GM06990 (cell line): ENCODE measurements at regions not wholly inside any gene's neighbourhood (a gene's known extent, or its start where the extent isn't known, plus 50 kb on each side); places are given as distances from the start of the nearest gene placed in this dataset.

Source experiments
- DNase-seq: peaks from one replicate; pipeline ENCODE4 v3.0.0-alpha.2; 2011; ENCODE audit not compliant: insufficient read length; ENCODE audit errors: extremely low read depth
- H3K27me3 ChIP-seq: replicated peaks from 2 replicates; pipeline ENCODE4 v1.6.0; 2011; ENCODE audit warnings: low read length; ENCODE audit not compliant: control insufficient read depth, insufficient read depth
- H3K36me3 ChIP-seq: 2 replicates; pipeline ENCODE4 v1.5.1; 2011; ENCODE audit warnings: low read length; ENCODE audit not compliant: control insufficient read depth, insufficient read depth
- H3K4me3 ChIP-seq: replicated peaks from 2 replicates; pipeline ENCODE4 v1.5.1; 2011; ENCODE audit warnings: low read depth, mild to moderate bottlenecking, control low read depth, low read length
- TF ChIP-seq, protein P1 (sequence below): IDR thresholded peaks from 2 replicates; pipeline ENCODE4 v1.5.1; 2011; ENCODE audit warnings: low read length, control low read depth, mild to moderate bottlenecking, inconsistent platforms; ENCODE audit not compliant: insufficient read depth, poor library complexity, severe bottlenecking

DNA sequence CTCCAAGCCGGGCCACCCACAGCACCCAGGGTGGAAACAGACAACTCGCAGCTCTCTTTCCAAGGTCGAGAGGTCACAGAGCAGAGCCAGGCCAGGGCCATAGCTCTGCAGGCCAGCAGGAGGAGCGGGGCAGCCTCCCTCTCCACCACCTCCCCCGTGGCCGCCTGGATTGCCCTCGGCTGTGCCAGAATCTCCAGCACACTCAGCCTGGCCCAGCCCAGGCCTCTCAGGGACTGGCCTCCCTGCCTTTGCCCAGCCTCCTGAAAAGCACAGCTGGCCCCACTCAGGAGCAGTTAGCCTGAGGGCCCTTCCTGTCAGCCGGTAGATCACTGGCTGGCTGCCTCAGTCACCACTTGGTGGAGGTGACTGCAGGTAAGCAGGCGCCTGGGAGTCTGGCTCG, 85.8 kb upstream of the SEC14L1 start:
- Histone ChIP-seq H3K4me3 (no peak overlapping the region), H3K36me3 (no peaks in the 10 kb centered on the region), H3K27me3 (no peaks in the 10 kb centered on the region; the same call in 1 of the 2 replicates)
- no peak for DNase-seq
- TF ChIP-seq, protein P1, sequence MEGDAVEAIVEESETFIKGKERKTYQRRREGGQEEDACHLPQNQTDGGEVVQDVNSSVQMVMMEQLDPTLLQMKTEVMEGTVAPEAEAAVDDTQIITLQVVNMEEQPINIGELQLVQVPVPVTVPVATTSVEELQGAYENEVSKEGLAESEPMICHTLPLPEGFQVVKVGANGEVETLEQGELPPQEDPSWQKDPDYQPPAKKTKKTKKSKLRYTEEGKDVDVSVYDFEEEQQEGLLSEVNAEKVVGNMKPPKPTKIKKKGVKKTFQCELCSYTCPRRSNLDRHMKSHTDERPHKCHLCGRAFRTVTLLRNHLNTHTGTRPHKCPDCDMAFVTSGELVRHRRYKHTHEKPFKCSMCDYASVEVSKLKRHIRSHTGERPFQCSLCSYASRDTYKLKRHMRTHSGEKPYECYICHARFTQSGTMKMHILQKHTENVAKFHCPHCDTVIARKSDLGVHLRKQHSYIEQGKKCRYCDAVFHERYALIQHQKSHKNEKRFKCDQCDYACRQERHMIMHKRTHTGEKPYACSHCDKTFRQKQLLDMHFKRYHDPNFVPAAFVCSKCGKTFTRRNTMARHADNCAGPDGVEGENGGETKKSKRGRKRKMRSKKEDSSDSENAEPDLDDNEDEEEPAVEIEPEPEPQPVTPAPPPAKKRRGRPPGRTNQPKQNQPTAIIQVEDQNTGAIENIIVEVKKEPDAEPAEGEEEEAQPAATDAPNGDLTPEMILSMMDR, result no peak

DNA sequence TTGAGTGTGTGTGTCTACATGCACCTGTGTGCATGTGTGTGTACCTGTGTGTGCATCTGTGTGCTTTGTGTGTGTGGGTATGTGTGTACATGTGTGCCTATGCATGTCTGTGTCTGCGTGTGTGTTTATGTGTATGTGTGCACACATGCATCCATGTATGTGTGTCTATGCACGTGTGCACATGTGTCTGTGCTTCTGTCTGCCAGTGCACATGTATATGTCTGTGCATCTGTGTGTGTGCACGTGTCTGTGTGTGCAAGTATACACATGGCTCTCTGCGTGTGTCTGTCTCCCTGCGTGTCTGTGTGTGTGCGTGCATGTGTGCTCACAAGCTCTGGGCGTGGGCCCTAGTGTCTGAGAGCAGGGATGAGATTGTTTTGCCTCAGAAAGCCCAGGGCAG, 85.3 kb upstream of the SEC14L1 start:
- Histone ChIP-seq H3K36me3 (no peaks in the 10 kb centered on the region), H3K27me3 (no peaks in the 10 kb centered on the region; the same call in 1 of the 2 replicates), H3K4me3 (no peak overlapping the region)
- no peak for DNase-seq
- TF ChIP-seq, protein P1, result no peak

DNA sequence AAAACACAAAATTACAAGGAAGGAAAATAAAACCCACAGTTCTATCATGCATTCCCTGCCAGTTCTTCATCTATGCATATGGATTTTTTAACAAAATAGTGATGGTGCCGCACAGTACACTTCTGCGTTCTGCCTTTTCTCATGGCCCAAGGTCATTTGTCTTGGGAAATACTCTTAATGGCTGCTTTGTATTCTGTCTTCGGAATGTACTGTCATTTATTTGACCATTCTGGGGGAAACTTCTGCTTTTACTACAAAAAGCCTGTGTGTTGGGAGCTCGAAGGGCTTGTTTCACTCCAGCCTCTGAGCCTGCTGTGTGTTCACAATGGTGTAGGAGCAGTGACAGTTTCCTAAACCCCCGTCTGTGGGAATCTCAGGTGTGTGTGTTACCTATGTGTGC, 82.8 kb upstream of the SEC14L1 start:
- DNase-seq, result no peak
- peaks cover 2% of the 10 kb centered on the region; the same call in 1 of the 2 replicates for H3K27me3 ChIP-seq
- TF ChIP-seq, protein P1, result no peak
- H3K36me3 ChIP-seq, result no peaks in the 10 kb centered on the region
- no peak overlapping the region for H3K4me3 ChIP-seq

DNA sequence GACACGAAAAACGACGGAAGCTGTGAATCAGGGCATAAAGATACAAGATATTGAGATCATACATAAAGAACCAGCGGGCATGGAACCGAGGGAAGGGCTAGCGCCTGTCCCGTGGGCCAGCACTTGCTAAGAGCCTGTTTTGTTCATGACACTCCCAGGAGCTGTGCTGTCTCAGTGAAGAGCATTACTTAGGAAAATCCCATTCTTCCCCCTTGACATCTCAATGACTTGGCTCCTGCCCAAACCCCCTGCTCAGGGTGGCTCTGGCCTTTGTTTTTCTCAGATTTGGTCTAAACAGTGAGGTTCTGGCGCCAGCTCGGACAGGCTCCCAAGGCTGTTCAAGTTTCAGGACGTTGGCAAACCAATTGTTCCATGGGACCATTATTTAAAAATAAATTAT, 79.1 kb upstream of the SEC14L1 start:
- peaks cover 2% of the 10 kb centered on the region; the same call in 1 of the 2 replicates for H3K27me3 ChIP-seq
- no peak overlapping the region for H3K4me3 ChIP-seq
- H3K36me3 ChIP-seq, result no peaks in the 10 kb centered on the region
- no peak for DNase-seq
- TF ChIP-seq, protein P1, result no peak

DNA sequence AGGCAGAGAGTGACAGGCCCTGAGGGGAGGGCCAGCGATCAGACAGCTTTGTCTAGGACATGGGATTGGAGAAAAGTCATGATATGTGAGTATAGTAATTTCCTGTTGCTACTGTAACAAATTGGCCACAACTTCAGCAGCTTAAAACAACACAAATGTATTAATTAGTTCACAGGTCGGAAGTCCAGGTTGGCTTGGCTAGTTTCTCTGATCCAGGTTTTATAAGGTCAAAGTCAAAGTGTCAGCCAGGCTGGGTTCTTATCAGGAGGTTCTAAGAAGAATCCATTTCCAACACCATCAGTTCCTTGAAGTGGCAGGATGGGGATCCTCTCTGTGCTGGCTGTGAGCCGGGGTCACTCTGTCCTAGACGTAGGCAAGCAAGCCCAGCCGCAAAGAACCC, 76.2 kb upstream of the SEC14L1 start:
- TF ChIP-seq, protein P1, result no peak
- DNase-seq, result no peak
- Histone ChIP-seq H3K4me3 (no peak overlapping the region), H3K36me3 (no peaks in the 10 kb centered on the region), H3K27me3 (peaks cover 2% of the 10 kb centered on the region; the same call in 1 of the 2 replicates)

DNA sequence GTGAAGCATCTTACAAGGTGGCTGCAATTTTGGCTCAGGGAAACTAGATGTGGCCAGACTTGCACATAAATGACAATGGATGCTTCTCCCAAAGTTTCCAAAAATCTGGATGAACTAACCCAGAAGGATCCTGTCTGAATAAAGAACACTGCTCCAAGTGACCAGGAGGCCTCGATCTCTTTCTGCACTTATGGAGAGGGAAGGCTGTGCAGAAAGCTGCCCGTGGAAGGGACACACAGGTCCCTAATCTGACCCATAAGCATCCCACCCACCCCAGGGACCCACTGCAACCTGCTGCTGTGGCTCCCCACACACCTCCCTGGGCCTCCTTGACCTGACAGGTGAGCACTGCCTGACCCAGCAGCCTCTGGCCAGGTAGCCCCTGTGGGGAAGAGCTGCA, 74.6 kb upstream of the SEC14L1 start:
- no peak for DNase-seq
- TF ChIP-seq, protein P1, result no peak
- H3K36me3 ChIP-seq, result no peaks in the 10 kb centered on the region
- peaks cover 2% of the 10 kb centered on the region; the same call in 1 of the 2 replicates for H3K27me3 ChIP-seq
- no peak overlapping the region for H3K4me3 ChIP-seq
